Cardiac septum (tissue), 1 donor: ENCODE measurements at regions not wholly inside any gene's neighbourhood (a gene's known extent, or its start where the extent isn't known, plus 50 kb on each side); places are given as distances from the start of the nearest gene placed in this dataset.
"Not testable (repeated sequence)": the region's sequence is repeated elsewhere in the genome, so short reads cannot be mapped to it uniquely, and the experiment has no call there.

ENCODE experiments used
- DNase-seq: peaks from one replicate; pipeline ENCODE4 v3.0.0-alpha.2; 2020; ENCODE audit warnings: low spot score
- intact Hi-C: fragments of 100-400 bp; cut with DNase I; formaldehyde crosslinking; loops from one replicate; pipeline ENCODE4 v1.14.0; 2022
- donor health status: DM: no; HTN: no; CAD: no.

- DNase-seq = no peak
- intact Hi-C loops = no loop called here
These were observed 1999.3 kb upstream of the CDH9 start for GRCh38 chr5:29037716-29038115.

GRCh38 chr5:29024052-29024451, 1985.7 kb upstream of the CDH9 start:
- no peak for DNase-seq
- intact Hi-C loops = no loop called here

- intact Hi-C loops = no loop called here
- DNase-seq = no peak
These were observed 1985.2 kb upstream of the CDH9 start for GRCh38 chr5:29023541-29023940.

GRCh38 chr5:29017501-29017900, 1979.1 kb upstream of the CDH9 start:
- intact Hi-C loops = no loop called here
- no peak for DNase-seq

- no peak for DNase-seq
- intact Hi-C loops = no loop called here
These were observed 1977.7 kb upstream of the CDH9 start for GRCh38 chr5:29016067-29016466.

GRCh38 chr5:29015523-29015922, 1977.1 kb upstream of the CDH9 start:
- intact Hi-C loops = no loop called here

GRCh38 chr5:29005386-29005785, 1967.0 kb upstream of the CDH9 start:
- no peak for DNase-seq
- intact Hi-C loops = no loop called here

More at GRCh38 chr5:29015523-29015922, 1977.1 kb upstream of the CDH9 start:
- no peak for DNase-seq

- intact Hi-C loops = no loop called here
- no peak for DNase-seq
These were observed 1964.1 kb upstream of the CDH9 start for GRCh38 chr5:29002481-29002880.

- intact Hi-C loops = no loop called here
These were observed 1963.3 kb upstream of the CDH9 start for GRCh38 chr5:29001666-29002065.

GRCh38 chr5:28984639-28985038, 1946.3 kb upstream of the CDH9 start:
- DNase-seq = no peak
- intact Hi-C loops = no loop called here

More at GRCh38 chr5:29001666-29002065, 1963.3 kb upstream of the CDH9 start:
- DNase-seq = no peak

- no peak for DNase-seq
- intact Hi-C loops = no loop called here
These were observed 1937.1 kb upstream of the CDH9 start for GRCh38 chr5:28975508-28975907.

GRCh38 chr5:28967848-28968247, 1929.5 kb upstream of the CDH9 start:
- DNase-seq = no peak
- intact Hi-C loops = no loop called here

GRCh38 chr5:28961816-28962215, 1923.4 kb upstream of the CDH9 start:
- no peak for DNase-seq
- intact Hi-C loops = no loop called here

GRCh38 chr5:28958581-28958980, 1920.2 kb upstream of the CDH9 start:
- intact Hi-C loops = no loop called here
- DNase-seq = no peak

- DNase-seq = no peak
- intact Hi-C loops = no loop called here
These were observed 1919.1 kb upstream of the CDH9 start for GRCh38 chr5:28957450-28957849.

- DNase-seq = no peak
- intact Hi-C loops = no loop called here
These were observed 1915.7 kb upstream of the CDH9 start for GRCh38 chr5:28954074-28954473.

- intact Hi-C loops = no loop called here
- DNase-seq = no peak
These were observed 1909.5 kb upstream of the CDH9 start for GRCh38 chr5:28947865-28948264.

- intact Hi-C loops = no loop called here
- no peak for DNase-seq
These were observed 1907.5 kb upstream of the CDH9 start for GRCh38 chr5:28945859-28946258.

- DNase-seq, intact Hi-C loops: not testable (repeated sequence)
These were observed 1891.0 kb upstream of the CDH9 start for GRCh38 chr5:28929366-28929765.

- DNase-seq, intact Hi-C loops: not testable (repeated sequence)
These were observed 1890.0 kb upstream of the CDH9 start for GRCh38 chr5:28928327-28928790.

GRCh38 chr5:28927559-28928326, 1889.4 kb upstream of the CDH9 start:
- no peak for DNase-seq
- intact Hi-C loops = no loop called here

GRCh38 chr5:28926422-28926821, 1888.0 kb upstream of the CDH9 start:
- no peak for DNase-seq
- intact Hi-C loops = no loop called here
